ENCODE measurements at regions not wholly inside any gene's neighbourhood (a gene's known extent, or its start where the extent isn't known, plus 50 kb on each side); places are given as distances from the start of the nearest gene placed in this dataset.

DNA sequence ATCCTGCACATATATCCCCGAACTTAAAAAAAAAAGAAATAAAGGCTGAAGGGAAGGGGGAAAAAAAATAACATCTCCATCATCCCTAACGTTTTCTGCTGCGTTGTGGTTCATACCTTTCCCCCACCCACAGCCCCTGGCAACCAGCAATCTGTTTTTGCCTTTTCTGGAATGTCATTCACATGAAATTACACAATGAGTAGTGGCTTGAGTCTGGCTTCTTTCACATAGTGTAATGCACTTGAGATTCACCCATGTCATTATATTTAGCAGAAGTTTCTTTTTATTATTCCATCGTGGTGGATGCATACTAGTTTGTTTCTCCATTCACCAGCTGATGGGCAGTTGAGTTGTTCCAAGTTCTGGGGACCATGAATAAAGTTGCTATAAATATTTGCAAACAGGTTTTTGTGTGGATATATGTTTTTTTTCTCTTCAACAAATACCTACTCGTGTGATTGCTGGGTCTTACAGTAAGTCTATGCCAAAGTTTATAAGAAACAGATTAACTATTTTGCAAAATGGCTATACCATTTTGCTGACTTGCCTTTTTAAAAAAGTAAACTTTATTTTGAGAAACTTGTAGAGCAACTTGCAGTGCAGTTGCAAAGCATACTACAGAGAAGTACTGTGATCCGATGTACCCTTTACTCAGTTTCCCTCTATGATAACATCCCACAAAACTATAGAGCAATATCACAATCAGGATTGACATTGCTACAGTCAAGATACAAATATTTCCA lies 322.5 kb downstream of the LPIN1 start:
- H3K4me3 ChIP-seq (ENCODE audit: low read depth, low read length): no peak overlapping the region
- DNase-seq (ENCODE audit: low read depth): no peak
- TF ChIP-seq, protein P1, sequence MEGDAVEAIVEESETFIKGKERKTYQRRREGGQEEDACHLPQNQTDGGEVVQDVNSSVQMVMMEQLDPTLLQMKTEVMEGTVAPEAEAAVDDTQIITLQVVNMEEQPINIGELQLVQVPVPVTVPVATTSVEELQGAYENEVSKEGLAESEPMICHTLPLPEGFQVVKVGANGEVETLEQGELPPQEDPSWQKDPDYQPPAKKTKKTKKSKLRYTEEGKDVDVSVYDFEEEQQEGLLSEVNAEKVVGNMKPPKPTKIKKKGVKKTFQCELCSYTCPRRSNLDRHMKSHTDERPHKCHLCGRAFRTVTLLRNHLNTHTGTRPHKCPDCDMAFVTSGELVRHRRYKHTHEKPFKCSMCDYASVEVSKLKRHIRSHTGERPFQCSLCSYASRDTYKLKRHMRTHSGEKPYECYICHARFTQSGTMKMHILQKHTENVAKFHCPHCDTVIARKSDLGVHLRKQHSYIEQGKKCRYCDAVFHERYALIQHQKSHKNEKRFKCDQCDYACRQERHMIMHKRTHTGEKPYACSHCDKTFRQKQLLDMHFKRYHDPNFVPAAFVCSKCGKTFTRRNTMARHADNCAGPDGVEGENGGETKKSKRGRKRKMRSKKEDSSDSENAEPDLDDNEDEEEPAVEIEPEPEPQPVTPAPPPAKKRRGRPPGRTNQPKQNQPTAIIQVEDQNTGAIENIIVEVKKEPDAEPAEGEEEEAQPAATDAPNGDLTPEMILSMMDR (conservative IDR thresholded peaks at IDR 0.05; ENCODE audit: low read depth, low read length): no peak

DNA sequence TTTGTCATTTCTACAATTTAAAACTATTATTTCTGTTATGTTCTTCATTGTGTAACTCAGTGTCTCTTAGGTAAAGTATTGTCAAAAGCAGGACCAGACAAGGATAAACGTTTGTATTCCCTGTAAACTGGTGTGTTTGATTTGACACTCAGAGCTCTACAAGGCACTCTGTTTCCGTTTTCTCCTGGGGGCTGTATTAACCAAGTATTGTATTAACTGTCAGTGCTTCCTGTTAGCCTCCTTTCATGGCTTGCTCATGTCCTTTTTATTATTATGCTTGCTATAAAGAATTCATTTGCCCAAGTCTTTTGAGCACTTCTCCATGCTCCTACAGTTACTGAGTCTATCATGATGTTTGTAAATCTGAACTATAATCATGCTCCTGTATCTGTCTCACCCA lies 323.7 kb downstream of the LPIN1 start:
- DNase-seq (ENCODE audit: low read depth): no peak

DNA sequence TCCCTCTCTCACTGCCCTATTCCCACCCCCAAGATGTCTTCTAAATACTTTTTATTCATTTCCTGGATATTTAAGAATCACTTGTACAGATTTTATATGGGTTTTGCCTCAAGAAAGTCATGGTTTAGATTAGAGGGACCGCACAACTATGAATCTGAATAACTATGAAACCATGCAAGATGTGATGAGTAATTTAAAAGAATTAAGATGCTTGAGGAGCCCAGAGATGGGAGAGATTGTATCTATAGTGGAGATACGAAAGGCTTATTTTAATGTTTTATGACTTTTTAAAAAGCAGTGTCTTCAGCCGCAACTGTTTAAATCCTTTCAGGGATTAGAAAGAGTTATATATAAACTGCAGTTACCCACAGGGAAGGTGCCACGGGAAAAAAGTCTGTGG lies 324.1 kb downstream of the LPIN1 start:
- TF ChIP-seq, protein P1 (conservative IDR thresholded peaks at IDR 0.05; ENCODE audit: low read depth, low read length): no peak
- DNase-seq (ENCODE audit: low read depth): no peak
- H3K4me3 ChIP-seq (ENCODE audit: low read depth, low read length): no peak overlapping the region

More for the DNA sequence above, 323.7 kb downstream of the LPIN1 start:
- no peak overlapping the region for H3K4me3 ChIP-seq (ENCODE audit: low read depth, low read length)
- TF ChIP-seq, protein P1 (conservative IDR thresholded peaks at IDR 0.05; ENCODE audit: low read depth, low read length): no peak

DNA sequence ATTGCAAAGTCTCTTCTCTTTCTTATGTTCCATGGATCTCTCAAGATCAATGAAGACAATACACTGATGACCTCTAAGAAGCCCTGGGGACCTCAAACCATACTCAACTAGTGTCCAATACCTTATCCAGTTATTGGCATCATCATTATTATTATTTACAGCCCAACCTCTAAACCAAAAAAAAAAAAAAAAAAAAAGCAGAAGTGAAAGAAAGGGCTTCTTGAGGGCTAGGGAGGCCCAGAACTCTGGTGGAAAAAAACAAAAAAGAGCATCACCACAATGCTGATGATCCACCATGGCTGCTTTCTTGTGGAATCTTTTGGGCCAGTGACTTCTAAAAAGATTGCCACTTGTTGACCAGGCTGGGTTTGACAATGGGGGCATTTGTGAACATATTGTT lies 324.9 kb downstream of the LPIN1 start:
- H3K4me3 ChIP-seq (ENCODE audit: low read depth, low read length): no peak overlapping the region
- DNase-seq (ENCODE audit: low read depth): no peak
- TF ChIP-seq, protein P1 (conservative IDR thresholded peaks at IDR 0.05; ENCODE audit: low read depth, low read length): no peak

DNA sequence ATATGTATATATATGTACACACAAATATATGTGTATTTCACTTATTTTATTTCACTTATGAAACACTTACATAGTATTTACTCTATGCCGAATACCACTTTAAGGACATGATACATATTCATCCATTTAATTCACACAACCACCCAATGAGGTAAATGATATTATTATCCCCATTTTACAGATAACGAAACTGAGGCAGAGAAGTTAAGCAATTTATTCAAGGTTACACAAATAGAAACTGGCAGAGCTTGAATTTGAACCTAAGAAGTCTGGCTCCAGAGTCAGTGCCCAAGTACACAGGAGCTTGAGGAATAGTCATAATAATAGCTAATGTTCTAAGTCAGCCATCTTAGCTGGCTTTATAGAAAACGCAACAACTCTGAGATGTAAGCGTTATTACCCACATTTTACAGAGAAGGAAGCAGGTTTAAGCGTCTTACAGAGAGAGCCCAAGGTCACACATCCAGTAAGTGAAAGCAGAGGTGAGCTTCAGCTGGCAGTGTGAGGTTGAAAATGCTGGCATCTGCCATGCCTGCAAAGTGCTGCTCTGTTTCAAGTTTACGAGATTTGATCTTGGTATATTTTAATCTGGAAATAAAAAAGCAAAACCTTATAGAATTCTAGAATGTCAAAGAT lies 326.9 kb downstream of the LPIN1 start:
- H3K4me3 ChIP-seq (ENCODE audit: low read depth, low read length): no peak overlapping the region
- DNase-seq (ENCODE audit: low read depth): no peak
- TF ChIP-seq, protein P1 (conservative IDR thresholded peaks at IDR 0.05; ENCODE audit: low read depth, low read length): no peak

DNA sequence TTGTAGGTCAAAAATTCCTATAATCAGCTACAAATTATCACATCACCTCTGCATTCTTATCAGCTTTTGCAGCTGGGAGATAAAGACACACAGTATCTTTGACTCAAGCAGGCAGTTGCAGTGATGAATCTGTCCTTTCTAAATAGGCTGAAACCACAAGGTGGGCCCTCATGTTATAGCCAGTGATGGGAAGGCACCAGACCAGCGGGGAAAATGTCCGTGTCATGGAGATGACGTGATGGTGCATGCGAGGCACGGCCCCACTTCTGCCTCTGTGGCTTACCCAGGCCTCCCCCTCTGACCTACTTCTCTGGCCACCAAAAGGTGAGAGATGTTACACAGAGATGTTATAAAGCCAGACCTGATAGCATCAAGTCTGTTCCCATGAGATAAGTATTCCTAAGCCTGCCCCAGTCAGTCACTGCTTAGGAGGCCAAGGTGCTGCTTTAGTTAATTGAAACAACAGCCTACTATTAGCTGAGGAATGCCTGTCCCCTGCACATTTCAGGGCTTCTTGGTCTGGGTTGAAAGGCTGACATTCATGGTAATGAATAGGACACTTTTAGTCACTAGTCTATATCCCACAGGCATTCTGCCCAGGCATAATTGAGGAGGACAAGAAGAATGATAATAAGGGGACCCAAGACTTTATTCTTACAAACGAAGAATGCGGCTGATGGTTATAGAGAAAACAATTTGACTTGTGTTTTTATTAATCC lies 327.9 kb downstream of the LPIN1 start:
- H3K4me3 ChIP-seq (ENCODE audit: low read depth, low read length): no peak overlapping the region
- TF ChIP-seq, protein P1 (conservative IDR thresholded peaks at IDR 0.05; ENCODE audit: low read depth, low read length): no peak
- no peak for DNase-seq (ENCODE audit: low read depth)

All from choroid plexus epithelial cell (primary cell).